HG02840 (cell line): ENCODE measurements at regions not wholly inside any gene's neighbourhood (a gene's known extent, or its start where the extent isn't known, plus 50 kb on each side); places are given as distances from the start of the nearest gene placed in this dataset.

ENCODE experiments used
- ATAC-seq: cut with Tn5 transposase; IDR thresholded peaks from one replicate; pipeline ENCODE4 v1.9.1; 2021; ENCODE audit warnings: mild to moderate bottlenecking, moderate library complexity, moderate number of reproducible peaks; ENCODE audit not compliant: unreplicated experiment, low FRiP score

- no peak for ATAC-seq
These were observed 85.9 kb upstream of the FSTL4 start for GRCh38 chr5:133698259-133698554.

GRCh38 chr5:133697536-133698258 lies 85.4 kb upstream of the FSTL4 start:
- no peak for ATAC-seq

GRCh38 chr5:133696782-133697507 lies 84.6 kb upstream of the FSTL4 start:
- ATAC-seq = no peak

GRCh38 chr5:133696006-133696584 lies 83.8 kb upstream of the FSTL4 start:
- ATAC-seq = no peak

GRCh38 chr5:133694181-133694831 lies 82.0 kb upstream of the FSTL4 start:
- ATAC-seq = no peak

GRCh38 chr5:133691448-133691847 lies 79.1 kb upstream of the FSTL4 start:
- no peak for ATAC-seq

- ATAC-seq = no peak
These were observed 78.4 kb upstream of the FSTL4 start for GRCh38 chr5:133690746-133691145.

GRCh38 chr5:133688391-133688790 lies 76.0 kb upstream of the FSTL4 start:
- ATAC-seq = no peak

- no peak for ATAC-seq
These were observed 75.1 kb upstream of the FSTL4 start for GRCh38 chr5:133687212-133688061.

- no peak for ATAC-seq
These were observed 74.2 kb upstream of the FSTL4 start for GRCh38 chr5:133686566-133686965.

GRCh38 chr5:133685402-133686018 lies 73.2 kb upstream of the FSTL4 start:
- no peak for ATAC-seq

- ATAC-seq = no peak
These were observed 71.6 kb upstream of the FSTL4 start for GRCh38 chr5:133683646-133684596.

- no peak for ATAC-seq
These were observed 70.1 kb upstream of the FSTL4 start for GRCh38 chr5:133682451-133682850.

- no peak for ATAC-seq
These were observed 69.6 kb upstream of the FSTL4 start for GRCh38 chr5:133681896-133682295.

GRCh38 chr5:133680830-133681565 lies 68.7 kb upstream of the FSTL4 start:
- ATAC-seq = no peak

GRCh38 chr5:133679534-133679933 lies 67.2 kb upstream of the FSTL4 start:
- ATAC-seq = no peak

- ATAC-seq = no peak
These were observed 63.2 kb upstream of the FSTL4 start for GRCh38 chr5:133675376-133676154.

- no peak for ATAC-seq
These were observed 58.0 kb upstream of the FSTL4 start for GRCh38 chr5:133670336-133670735.
